Trophoblast cell (in vitro differentiated cells and primary cell): ENCODE measurements at regions not wholly inside any gene's neighbourhood (a gene's known extent, or its start where the extent isn't known, plus 50 kb on each side); places are given as distances from the start of the nearest gene placed in this dataset.
A peak's percentile ranks its signal among the peaks of the same experiment; 100 is the strongest.

ENCODE experiments used
- DNase-seq, 2 donors: peaks; one replicate each; pipeline ENCODE4 v3.0.0-alpha.2; 2016
- H2AFZ ChIP-seq: 2 replicates; pipeline ENCODE4 v1.6.1; 2013; ENCODE audit warnings: low read length, moderate library complexity, mild to moderate bottlenecking; ENCODE audit not compliant: insufficient read depth, poor library complexity
- H2AK5ac ChIP-seq: 2 replicates; pipeline ENCODE4 v1.6.1; 2013; ENCODE audit warnings: mild to moderate bottlenecking, low read length
- H2BK120ac ChIP-seq: 2 replicates; pipeline ENCODE4 v1.6.1; 2013; ENCODE audit warnings: low read length, mild to moderate bottlenecking, moderate library complexity; ENCODE audit not compliant: insufficient read depth, poor library complexity
- H2BK12ac ChIP-seq: 2 replicates; pipeline ENCODE4 v1.6.1; 2013; ENCODE audit warnings: mild to moderate bottlenecking, low read length, moderate library complexity
- H2BK5ac ChIP-seq: 2 replicates; pipeline ENCODE4 v1.6.1; 2013; ENCODE audit warnings: low read length, low read depth, moderate library complexity, mild to moderate bottlenecking; ENCODE audit not compliant: poor library complexity
- H3K14ac ChIP-seq: 2 replicates; pipeline ENCODE4 v1.6.1; 2013; ENCODE audit warnings: mild to moderate bottlenecking, low read length
- H3K18ac ChIP-seq: 2 replicates; pipeline ENCODE4 v1.6.1; 2013; ENCODE audit warnings: mild to moderate bottlenecking, low read length
- H3K23ac ChIP-seq: 2 replicates; pipeline ENCODE4 v1.6.1; 2013; ENCODE audit warnings: low read length
- H3K27ac ChIP-seq: 2 replicates; pipeline ENCODE4 v1.5.1; 2013; ENCODE audit warnings: low read depth, mild to moderate bottlenecking, inconsistent platforms, low read length, moderate library complexity
- H3K27me3 ChIP-seq: 2 replicates; pipeline ENCODE4 v1.6.1; 2013; ENCODE audit warnings: inconsistent platforms, mild to moderate bottlenecking, low read length, moderate library complexity; ENCODE audit not compliant: insufficient read depth
- H3K36me3 ChIP-seq, 2 experiments: 1 replicate in 1 of 2; 2 replicates in 1 of 2; pipeline ENCODE4 v1.6.1; 2013; ENCODE audit warnings: low read length in 2 of 2, mild to moderate bottlenecking in 2 of 2, moderate library complexity in 1 of 2; ENCODE audit not compliant: insufficient read depth in 2 of 2, control insufficient read depth in 1 of 2
- H3K4ac ChIP-seq: 2 replicates; pipeline ENCODE4 v1.6.1; 2013; ENCODE audit warnings: low read depth, mild to moderate bottlenecking, low read length, moderate library complexity
- H3K4me1 ChIP-seq, 2 experiments: 1 replicate in 1 of 2; 2 replicates in 1 of 2; pipeline ENCODE4 v1.6.1; 2013; ENCODE audit warnings: low read length in 2 of 2, mild to moderate bottlenecking in 2 of 2, moderate library complexity in 1 of 2; ENCODE audit not compliant: insufficient read depth in 2 of 2, control insufficient read depth in 1 of 2
- H3K4me2 ChIP-seq: 2 replicates; pipeline ENCODE4 v1.6.1; 2013; ENCODE audit warnings: inconsistent platforms, mild to moderate bottlenecking, low read length, moderate library complexity
- H3K4me3 ChIP-seq: 2 replicates; pipeline ENCODE4 v1.5.1; 2013; ENCODE audit warnings: mild to moderate bottlenecking, low read depth, low read length, inconsistent platforms
- H3K79me1 ChIP-seq: one replicate; pipeline ENCODE4 v1.6.1; 2013; ENCODE audit warnings: low read length
- H3K79me2 ChIP-seq: 2 replicates; pipeline ENCODE4 v1.6.1; 2013; ENCODE audit warnings: low read length, mild to moderate bottlenecking; ENCODE audit not compliant: control insufficient read depth, insufficient read depth, poor library complexity
- H3K9ac ChIP-seq: 2 replicates; pipeline ENCODE4 v1.6.1; 2013; ENCODE audit warnings: mild to moderate bottlenecking, low read length
- H3K9me3 ChIP-seq: 2 replicates; pipeline ENCODE4 v1.6.1; 2013; ENCODE audit warnings: low read depth, mild to moderate bottlenecking, control low read depth, inconsistent platforms, low read length; ENCODE audit not compliant: insufficient read depth
- H4K12ac ChIP-seq: 2 replicates; pipeline ENCODE4 v1.6.1; 2013; ENCODE audit warnings: low read depth, mild to moderate bottlenecking, low read length, moderate library complexity
- H4K8ac ChIP-seq: 2 replicates; pipeline ENCODE4 v1.6.1; 2013; ENCODE audit warnings: low read depth, mild to moderate bottlenecking, low read length, moderate library complexity
- H4K91ac ChIP-seq: one replicate; pipeline ENCODE4 v1.6.1; 2013; ENCODE audit warnings: low read depth, mild to moderate bottlenecking, low read length, moderate library complexity
- WGBS: extraction: QIAGEN DNeasy Blood & Tissue Kit; methylation state at CpG from one replicate; pipeline ENCODE4 v1.1.7; 2013; ENCODE audit warnings: missing lambda C conversion rate; ENCODE audit not compliant: insufficient read length, insufficient coverage; ENCODE audit errors: extremely low coverage; 5-methylcytosine and 5-hydroxymethylcytosine counted together

DNA sequence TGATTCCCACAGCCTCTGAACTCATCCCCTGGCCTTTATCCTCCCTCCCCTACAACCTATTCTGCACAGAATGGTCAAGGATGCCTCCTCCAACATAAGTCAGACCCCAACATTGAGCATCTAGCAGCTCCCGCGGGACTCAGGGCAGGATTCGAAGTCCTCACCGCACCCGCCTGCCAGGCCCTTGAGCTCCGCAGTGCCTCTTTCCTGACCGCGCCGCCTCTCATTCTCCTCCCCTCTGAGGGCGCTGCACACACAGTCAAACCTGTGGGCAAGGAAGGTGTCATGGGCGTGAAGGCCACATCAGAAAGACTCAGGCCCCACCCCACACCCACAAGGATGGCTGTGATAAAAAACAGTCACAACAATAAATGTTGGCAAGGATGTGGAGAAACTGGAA, 84.1 kb downstream of the CPZ start:
- H3K79me1 ChIP-seq: no peaks in the 10 kb centered on the region
- no peak overlapping the region for H3K27ac ChIP-seq
- H4K8ac ChIP-seq: no peak overlapping the region
- no peak overlapping the region for H2BK120ac ChIP-seq
- H3K79me2 ChIP-seq: no peaks in the 10 kb centered on the region
- WGBS: no CpG with 5 or more reads among the region's 11 CpGs
- peaks cover 2% of the 10 kb centered on the region for H3K9me3 ChIP-seq
- H3K14ac ChIP-seq: no peak overlapping the region
- DNase-seq: no peak
- H4K91ac ChIP-seq: no peak overlapping the region
- H3K27me3 ChIP-seq: no peaks in the 10 kb centered on the region
- H3K4me2 ChIP-seq: no peak overlapping the region
- no peak overlapping the region for H2BK12ac ChIP-seq
- H2AFZ ChIP-seq: no peak overlapping the region
- H3K4ac ChIP-seq: no peak overlapping the region
- no peaks in the 10 kb centered on the region for H3K4me1 ChIP-seq
- H3K36me3 ChIP-seq: no peaks in the 10 kb centered on the region
- H3K4me3 ChIP-seq: no peak overlapping the region
- H4K12ac ChIP-seq: no peak overlapping the region
- no peak overlapping the region for H3K23ac ChIP-seq
- H2BK5ac ChIP-seq: no peak overlapping the region
- H3K9ac ChIP-seq: no peak overlapping the region
- no peak overlapping the region for H2AK5ac ChIP-seq
- H3K18ac ChIP-seq: no peak overlapping the region

DNA sequence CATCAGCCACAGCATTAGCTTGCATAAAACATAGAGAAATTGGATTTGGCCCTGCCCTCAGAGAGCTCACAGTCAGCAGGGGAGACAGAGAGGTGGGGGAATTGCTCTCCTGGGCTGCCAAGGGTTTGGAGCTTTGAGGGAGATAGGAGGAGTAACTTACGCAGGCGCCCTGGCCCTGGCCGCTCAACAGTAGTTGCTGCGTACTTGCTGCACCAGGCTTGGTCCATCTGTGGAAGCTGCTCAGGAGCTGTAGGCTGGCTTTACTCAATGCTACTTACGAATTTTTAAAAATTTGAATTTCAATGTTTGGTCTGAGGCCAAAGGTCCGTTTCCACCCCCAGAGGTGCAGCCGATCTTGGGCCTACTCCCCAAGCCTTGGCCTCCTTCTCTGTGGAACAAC, 83.3 kb downstream of the CPZ start:
- Histone ChIP-seq H3K23ac (no peak overlapping the region), H2BK120ac (no peak overlapping the region), H3K4me1 (no peaks in the 10 kb centered on the region), H4K12ac (no peak overlapping the region), H3K14ac (no peak overlapping the region), H3K4me3 (no peak overlapping the region), H3K79me2 (no peaks in the 10 kb centered on the region), H4K8ac (no peak overlapping the region), H3K4me2 (no peak overlapping the region), H2BK12ac (no peak overlapping the region), H2BK5ac (no peak overlapping the region), H3K9me3 (peaks cover 2% of the 10 kb centered on the region), H3K18ac (no peak overlapping the region), H2AFZ (no peak overlapping the region), H3K27me3 (no peaks in the 10 kb centered on the region), H2AK5ac (no peak overlapping the region), H3K9ac (no peak overlapping the region), H3K27ac (no peak overlapping the region), H3K4ac (no peak overlapping the region), H3K79me1 (no peaks in the 10 kb centered on the region), H3K36me3 (no peaks in the 10 kb centered on the region), H4K91ac (no peak overlapping the region)
- no peak for DNase-seq
- no CpG with 5 or more reads among the region's 7 CpGs for WGBS

DNA sequence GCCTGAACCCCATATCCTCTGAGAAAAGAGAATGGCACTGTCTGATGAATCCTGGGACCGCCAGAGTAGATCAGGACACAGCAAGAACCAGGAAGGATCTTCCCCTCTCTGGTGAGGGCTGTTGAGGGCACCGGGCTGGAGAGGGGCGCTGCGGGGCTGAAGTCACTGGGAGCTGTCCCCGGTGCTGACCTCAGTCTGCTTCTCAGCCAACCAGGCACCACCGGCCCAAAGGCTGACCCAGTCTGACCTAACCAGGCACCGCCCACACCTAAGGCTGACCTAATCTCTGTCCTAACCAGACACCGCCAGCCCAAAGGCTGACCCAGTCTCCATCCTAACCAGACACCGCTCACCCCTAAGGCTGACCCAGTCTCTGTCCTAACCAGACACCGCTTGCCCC, 82.8 kb downstream of the CPZ start:
- Histone ChIP-seq H4K12ac (no peak overlapping the region), H3K79me2 (no peaks in the 10 kb centered on the region), H3K27me3 (no peaks in the 10 kb centered on the region), H2BK5ac (no peak overlapping the region), H3K36me3 (no peaks in the 10 kb centered on the region), H2BK12ac (no peak overlapping the region), H2BK120ac (no peak overlapping the region), H3K18ac (no peak overlapping the region), H3K4me3 (no peak overlapping the region), H2AFZ (no peak overlapping the region), H3K4me1 (no peaks in the 10 kb centered on the region), H3K9ac (no peak overlapping the region), H3K79me1 (no peaks in the 10 kb centered on the region), H2AK5ac (no peak overlapping the region), H3K27ac (no peak overlapping the region), H3K9me3 (peaks cover 2% of the 10 kb centered on the region), H4K91ac (no peak overlapping the region), H3K14ac (no peak overlapping the region), H3K23ac (no peak overlapping the region), H3K4me2 (no peak overlapping the region), H3K4ac (no peak overlapping the region), H4K8ac (no peak overlapping the region)
- no CpG with 5 or more reads among the region's 10 CpGs for WGBS
- peak; percentile 21 to 51 for DNase-seq

DNA sequence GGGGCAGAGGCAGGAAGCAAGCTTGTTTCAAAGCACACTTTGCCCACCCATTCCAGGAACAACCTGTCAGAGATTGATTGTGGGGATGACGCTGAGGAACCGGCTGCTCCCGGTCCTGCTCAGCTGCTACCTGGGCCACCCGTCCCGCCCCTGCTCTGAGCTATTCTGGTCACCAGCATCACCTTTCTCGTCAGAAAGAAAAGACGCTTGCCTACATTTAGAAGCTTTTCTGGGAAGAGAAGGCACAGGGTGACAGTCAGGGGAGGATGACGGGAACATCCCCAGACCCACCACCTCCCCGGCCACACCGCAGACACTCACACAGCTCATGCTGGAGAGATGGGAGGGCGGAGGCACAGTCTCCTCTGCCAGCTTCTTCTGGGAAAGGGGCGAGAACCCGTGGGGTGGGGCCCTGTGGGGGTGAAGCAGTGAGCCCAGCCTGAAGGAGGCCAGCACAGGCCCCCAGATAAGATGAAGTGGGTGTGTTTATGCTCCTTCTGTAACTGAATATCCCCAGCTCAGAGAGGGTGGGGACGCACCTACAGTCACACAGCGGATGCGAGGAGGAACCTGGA, 81.8 kb downstream of the CPZ start:
- no peaks in the 10 kb centered on the region for H3K4me1 ChIP-seq
- H2AK5ac ChIP-seq: no peak overlapping the region
- H3K18ac ChIP-seq: no peak overlapping the region
- H2BK5ac ChIP-seq: no peak overlapping the region
- H3K36me3 ChIP-seq: no peaks in the 10 kb centered on the region
- no peak overlapping the region for H4K91ac ChIP-seq
- no peak overlapping the region for H3K9ac ChIP-seq
- H3K27me3 ChIP-seq: no peaks in the 10 kb centered on the region
- H3K27ac ChIP-seq: no peak overlapping the region
- no peak overlapping the region for H3K23ac ChIP-seq
- no peak for DNase-seq
- H3K4me2 ChIP-seq: no peak overlapping the region
- H3K9me3 ChIP-seq: no peaks in the 10 kb centered on the region
- no peaks in the 10 kb centered on the region for H3K79me2 ChIP-seq
- no peak overlapping the region for H2AFZ ChIP-seq
- no peak overlapping the region for H4K8ac ChIP-seq
- H3K14ac ChIP-seq: no peak overlapping the region
- no peak overlapping the region for H3K4me3 ChIP-seq
- H2BK12ac ChIP-seq: no peak overlapping the region
- H2BK120ac ChIP-seq: no peak overlapping the region
- WGBS: no CpG with 5 or more reads among the region's 16 CpGs
- H3K79me1 ChIP-seq: no peaks in the 10 kb centered on the region
- H3K4ac ChIP-seq: no peak overlapping the region
- H4K12ac ChIP-seq: no peak overlapping the region
